Head of caudate nucleus (tissue), 42 donors: ENCODE measurements at regions not wholly inside any gene's neighbourhood (a gene's known extent, or its start where the extent isn't known, plus 50 kb on each side); places are given as distances from the start of the nearest gene placed in this dataset.
A peak's percentile ranks its signal among the peaks of the same experiment; 100 is the strongest.

Experiments
- DNase-seq, 42 donors: peaks; one replicate each; pipeline versions ENCODE4 v3.0.0 to v3.0.0-alpha.2; 2020 to 2021; ENCODE audit warnings: mixed read lengths in 7 of 42
- intact Hi-C: fragments of 100-400 bp; cut with DNase I; formaldehyde crosslinking; loops from one replicate; pipeline ENCODE4 v1.15.0; 2022

- intact Hi-C loops, result loop anchor here (10.0 kb wide), 1 partner anchor 165 kb away; no protein-coding TSS in a partner anchor
- DNase-seq, result peak in 1 of 42 donors; percentile 13
Observed at GRCh38 chr10:90999512-91000172, 78.8 kb upstream of the ANKRD1 start.

GRCh38 chr10:91000470-91000869 is 79.6 kb upstream of the ANKRD1 start:
- peak in 1 of 42 donors; percentile 22 for DNase-seq
- intact Hi-C loops, result loop anchor here (10.0 kb wide), 1 partner anchor 164 kb away; no protein-coding TSS in a partner anchor

GRCh38 chr10:91000985-91001384 is 80.1 kb upstream of the ANKRD1 start:
- intact Hi-C loops, result loop anchor here (10.0 kb wide), 1 partner anchor 164 kb away; no protein-coding TSS in a partner anchor
- peak in 1 of 42 donors; percentile 25 for DNase-seq

- no peak for DNase-seq
Observed at GRCh38 chr10:91002656-91003055, 81.8 kb upstream of the ANKRD1 start.

GRCh38 chr10:91003379-91003778 is 82.5 kb upstream of the ANKRD1 start:
- intact Hi-C loops, result loop anchor here (10.0 kb wide), 1 partner anchor 161 kb away; no protein-coding TSS in a partner anchor
- DNase-seq, result peak in 11 of 42 donors; percentile 31 to 67 (median 39)

More at GRCh38 chr10:91002656-91003055, 81.8 kb upstream of the ANKRD1 start:
- intact Hi-C loops, result loop anchor here (10.0 kb wide), 1 partner anchor 162 kb away; no protein-coding TSS in a partner anchor

- intact Hi-C loops, result loop anchor here (10.0 kb wide), 1 partner anchor 160 kb away; no protein-coding TSS in a partner anchor
Observed at GRCh38 chr10:91005276-91005675, 84.4 kb upstream of the ANKRD1 start.

GRCh38 chr10:91006001-91006751 is 85.3 kb upstream of the ANKRD1 start:
- intact Hi-C loops, result loop anchor here (2.0 to 10.0 kb wide), 2 partner anchors 159 to 245 kb away; no protein-coding TSS in a partner anchor
- peak; percentile 10 to 92 (median 68) for DNase-seq

More at GRCh38 chr10:91005276-91005675, 84.4 kb upstream of the ANKRD1 start:
- peak in 1 of 42 donors; percentile 12 for DNase-seq

- DNase-seq, result peak in 1 of 42 donors; percentile 15
- intact Hi-C loops, result loop anchor here (2.0 to 10.0 kb wide), 2 partner anchors 158 to 244 kb away; no protein-coding TSS in a partner anchor
Observed at GRCh38 chr10:91006752-91007346, 86.0 kb upstream of the ANKRD1 start.

GRCh38 chr10:91007655-91008054 is 86.8 kb upstream of the ANKRD1 start:
- intact Hi-C loops, result loop anchor here (2.0 to 10.0 kb wide), 2 partner anchors 157 to 243 kb away; no protein-coding TSS in a partner anchor
- DNase-seq, result peak in 1 of 42 donors; percentile 32

- intact Hi-C loops, result loop anchor here (10.0 kb wide), 1 partner anchor 156 kb away; no protein-coding TSS in a partner anchor
- peak in 1 of 42 donors; percentile 33 for DNase-seq
Observed at GRCh38 chr10:91009121-91009520, 88.2 kb upstream of the ANKRD1 start.

- intact Hi-C loops, result no loop called here
- DNase-seq, result no peak
Observed at GRCh38 chr10:91010952-91011351, 90.1 kb upstream of the ANKRD1 start.

GRCh38 chr10:91012502-91012901 is 91.6 kb upstream of the ANKRD1 start:
- DNase-seq, result no peak
- intact Hi-C loops, result no loop called here

GRCh38 chr10:91013985-91014384 is 93.1 kb upstream of the ANKRD1 start:
- intact Hi-C loops, result no loop called here
- no peak for DNase-seq

- no peak for DNase-seq
- intact Hi-C loops, result no loop called here
Observed at GRCh38 chr10:91017198-91017597, 96.3 kb upstream of the ANKRD1 start.

GRCh38 chr10:91021901-91022300 is 101.0 kb upstream of the ANKRD1 start:
- peak in 1 of 42 donors; percentile 20 for DNase-seq
- intact Hi-C loops, result no loop called here

- intact Hi-C loops, result no loop called here
- DNase-seq, result peak in 5 of 42 donors; percentile 13 to 43 (median 30)
Observed at GRCh38 chr10:91022390-91022789, 101.5 kb upstream of the ANKRD1 start.

GRCh38 chr10:91022924-91023699 is 102.2 kb upstream of the ANKRD1 start:
- intact Hi-C loops, result no loop called here

GRCh38 chr10:91023700-91024398 is 103.0 kb upstream of the ANKRD1 start:
- intact Hi-C loops, result no loop called here
- DNase-seq, result peak in 7 of 42 donors; percentile 23 to 53 (median 40)

More at GRCh38 chr10:91022924-91023699, 102.2 kb upstream of the ANKRD1 start:
- peak in 41 of 42 donors; percentile 19 to 83 (median 62) for DNase-seq
